Keratinocyte (primary cell): ENCODE measurements at regions not wholly inside any gene's neighbourhood (a gene's known extent, or its start where the extent isn't known, plus 50 kb on each side); places are given as distances from the start of the nearest gene placed in this dataset.

ENCODE experiments used
- DNase-seq: peaks from one replicate; pipeline ENCODE4 v3.0.0-alpha.2; 2011; ENCODE audit warnings: low read depth, missing footprints, low spot score
- FAIRE-seq: peaks from 2 replicates; lab custom pipeline; 2011; peaks lifted over from hg19 to GRCh38; lab: Jason Lieb, UNC
- H2AFZ ChIP-seq: 2 replicates; pipeline ENCODE4 v1.6.0; 2012; ENCODE audit warnings: low read length, control low read depth, inconsistent platforms; ENCODE audit not compliant: control insufficient read depth
- H3K27ac ChIP-seq: 2 replicates; pipeline ENCODE4 v1.5.1; 2011; ENCODE audit warnings: low read length; ENCODE audit not compliant: control insufficient read depth, insufficient read depth
- H3K27me3 ChIP-seq: 3 replicates; pipeline ENCODE4 v1.6.0; 2011; ENCODE audit warnings: low read length; ENCODE audit not compliant: control insufficient read depth, insufficient read depth; ENCODE audit errors: extremely low read depth
- H3K36me3 ChIP-seq, 2 experiments: 2 replicates in 1 of 2; 3 replicates in 1 of 2; pipeline ENCODE4 v1.5.1; 2011; ENCODE audit warnings: low read length in 2 of 2, mild to moderate bottlenecking in 1 of 2; ENCODE audit not compliant: control insufficient read depth in 2 of 2, insufficient read depth in 2 of 2; ENCODE audit errors: extremely low read depth in 1 of 2
- H3K4me1 ChIP-seq: 3 replicates; pipeline ENCODE4 v1.5.1; 2011; ENCODE audit warnings: low read length; ENCODE audit not compliant: control insufficient read depth, insufficient read depth; ENCODE audit errors: extremely low read depth
- H3K4me2 ChIP-seq: 3 replicates; pipeline ENCODE4 v1.6.0; 2011; ENCODE audit warnings: low read depth, low read length; ENCODE audit not compliant: control insufficient read depth, insufficient read depth; ENCODE audit errors: extremely low read depth
- H3K4me3 ChIP-seq, 3 experiments: fragments of 200-600 bp in 1 of 3; sonication (generic) in 1 of 3; 2 replicates in 2 of 3; 3 replicates in 1 of 3; pipeline ENCODE4 v1.5.1; 2011 to 2016; ENCODE audit warnings: low read length in 3 of 3, mild to moderate bottlenecking in 3 of 3, control low read depth in 2 of 3, inconsistent platforms in 1 of 3, low read depth in 1 of 3, mixed read lengths in 1 of 3, mixed run types in 1 of 3, moderate library complexity in 1 of 3; ENCODE audit not compliant: control insufficient read depth in 2 of 3, insufficient read depth in 2 of 3; ENCODE audit errors: extremely low read depth in 1 of 3
- H3K79me2 ChIP-seq: 2 replicates; pipeline ENCODE4 v1.6.0; 2012; ENCODE audit warnings: low read length; ENCODE audit not compliant: control insufficient read depth, insufficient read depth
- H3K9ac ChIP-seq: 3 replicates; pipeline ENCODE4 v1.6.0; 2011; ENCODE audit warnings: low read length; ENCODE audit not compliant: control insufficient read depth, insufficient read depth; ENCODE audit errors: extremely low read depth
- H3K9me1 ChIP-seq: 3 replicates; pipeline ENCODE4 v1.6.0; 2011; ENCODE audit warnings: low read length; ENCODE audit not compliant: control insufficient read depth, insufficient read depth; ENCODE audit errors: extremely low read depth
- H3K9me3 ChIP-seq: 2 replicates; pipeline ENCODE4 v1.5.1; 2012; ENCODE audit warnings: low read depth, low read length; ENCODE audit not compliant: control insufficient read depth
- H4K20me1 ChIP-seq: 3 replicates; pipeline ENCODE4 v1.6.0; 2011; ENCODE audit warnings: low read length; ENCODE audit not compliant: control insufficient read depth, insufficient read depth; ENCODE audit errors: extremely low read depth
- EZH2 ChIP-seq: IDR thresholded peaks from one replicate; pipeline ENCODE4 v1.6.1; 2012; ENCODE audit warnings: inconsistent platforms, mild to moderate bottlenecking, low read length, moderate library complexity
- dilution Hi-C: fragments of 300-500 bp; cut with MboI; formaldehyde crosslinking; loops from one replicate; pipeline ENCODE4 v1.7.0; 2020; ENCODE audit warnings: low sequenced_read_pairs; ENCODE audit not compliant: extremely low pct_ligation_motif_present
- TF ChIP-seq, protein P1 (sequence below), 3 experiments: IDR thresholded peaks in 1 of 3; conservative IDR thresholded peaks in 1 of 3; optimal IDR thresholded peaks in 1 of 3; 2 replicates in 2 of 3; 3 replicates in 1 of 3; pipeline versions ENCODE3 to v1.5.1; 2011; ENCODE audit warnings: low read length in 3 of 3, mild to moderate bottlenecking in 3 of 3, moderate library complexity in 2 of 3, control low read depth in 1 of 3, inconsistent platforms in 1 of 3; ENCODE audit not compliant: insufficient read depth in 2 of 3; ENCODE audit errors: extremely low read depth in 1 of 3

DNA sequence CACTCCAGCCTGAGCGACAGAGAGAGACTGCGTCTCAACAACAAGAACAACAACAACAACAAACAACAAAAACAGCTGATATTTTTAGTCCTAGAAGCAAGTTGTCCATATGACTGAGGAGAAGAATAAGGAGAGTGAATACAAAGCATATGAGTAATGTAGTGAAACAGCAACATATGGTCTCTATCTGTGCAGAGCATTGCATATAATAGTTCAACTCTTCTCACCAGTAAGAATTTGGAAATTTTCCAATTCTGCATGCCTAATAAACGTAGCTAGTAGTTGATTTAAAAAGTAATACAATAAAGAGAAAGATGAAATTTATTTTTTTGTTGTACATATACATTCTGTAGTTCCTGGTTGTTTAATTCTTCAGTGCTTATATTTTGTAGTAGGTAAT is 129.7 kb upstream of the FAM83B start:
- Histone ChIP-seq H3K36me3 (no peaks in the 10 kb centered on the region), H3K9ac (no peak overlapping the region), H4K20me1 (no peaks in the 10 kb centered on the region), H2AFZ (no peak overlapping the region), H3K9me3 (no peaks in the 10 kb centered on the region), H3K79me2 (no peaks in the 10 kb centered on the region), H3K4me1 (peaks cover 13% of the 10 kb centered on the region), H3K9me1 (no peaks in the 10 kb centered on the region), H3K4me2 (no peak overlapping the region), H3K27me3 (no peaks in the 10 kb centered on the region), H3K27ac (no peak overlapping the region), H3K4me3 (no peak overlapping the region)
- TF ChIP-seq, protein P1, sequence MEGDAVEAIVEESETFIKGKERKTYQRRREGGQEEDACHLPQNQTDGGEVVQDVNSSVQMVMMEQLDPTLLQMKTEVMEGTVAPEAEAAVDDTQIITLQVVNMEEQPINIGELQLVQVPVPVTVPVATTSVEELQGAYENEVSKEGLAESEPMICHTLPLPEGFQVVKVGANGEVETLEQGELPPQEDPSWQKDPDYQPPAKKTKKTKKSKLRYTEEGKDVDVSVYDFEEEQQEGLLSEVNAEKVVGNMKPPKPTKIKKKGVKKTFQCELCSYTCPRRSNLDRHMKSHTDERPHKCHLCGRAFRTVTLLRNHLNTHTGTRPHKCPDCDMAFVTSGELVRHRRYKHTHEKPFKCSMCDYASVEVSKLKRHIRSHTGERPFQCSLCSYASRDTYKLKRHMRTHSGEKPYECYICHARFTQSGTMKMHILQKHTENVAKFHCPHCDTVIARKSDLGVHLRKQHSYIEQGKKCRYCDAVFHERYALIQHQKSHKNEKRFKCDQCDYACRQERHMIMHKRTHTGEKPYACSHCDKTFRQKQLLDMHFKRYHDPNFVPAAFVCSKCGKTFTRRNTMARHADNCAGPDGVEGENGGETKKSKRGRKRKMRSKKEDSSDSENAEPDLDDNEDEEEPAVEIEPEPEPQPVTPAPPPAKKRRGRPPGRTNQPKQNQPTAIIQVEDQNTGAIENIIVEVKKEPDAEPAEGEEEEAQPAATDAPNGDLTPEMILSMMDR (optimal IDR thresholded peaks at IDR 0.05 in 1 of 3, IDR thresholded peaks at IDR 0.05 in 1 of 3, conservative IDR thresholded peaks at IDR 0.05 in 1 of 3; ENCODE audit: extremely low read depth in 1 of 3, insufficient read depth in 2 of 3, low read length in 3 of 3), result no peak
- TF ChIP-seq EZH2, result no peak
- FAIRE-seq (no peak), DNase-seq (no peak)
- dilution Hi-C loops, result no loop called here

DNA sequence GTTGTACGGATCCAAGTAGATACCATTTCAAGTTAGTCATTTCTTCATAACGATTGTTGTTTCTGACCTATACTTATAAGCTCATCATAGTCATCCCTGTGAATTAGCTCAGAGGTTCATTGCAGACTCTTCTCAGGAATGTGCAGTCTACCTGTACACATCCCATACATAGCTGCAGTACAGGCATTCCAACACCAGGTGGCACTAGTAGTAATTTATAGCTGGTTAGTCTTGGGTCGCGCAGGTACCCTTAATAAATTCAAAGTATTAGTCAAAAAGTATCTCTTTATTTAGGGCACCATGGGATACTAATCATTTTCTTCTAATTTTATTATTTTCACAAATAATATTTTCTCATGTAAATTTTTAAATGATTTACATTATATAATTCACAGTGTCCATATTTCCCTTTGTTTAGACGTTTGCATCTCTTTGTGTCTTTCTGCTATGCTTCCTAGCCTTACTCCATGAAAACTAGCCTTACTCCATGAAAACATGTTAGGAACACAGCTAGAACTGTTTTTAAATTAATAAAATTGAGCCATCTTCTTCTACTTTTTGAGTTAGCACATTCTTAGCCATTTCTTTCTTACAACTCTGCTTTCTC is 128.6 kb upstream of the FAM83B start:
- TF ChIP-seq EZH2, result no peak
- TF ChIP-seq, protein P1 (optimal IDR thresholded peaks at IDR 0.05 in 1 of 3, IDR thresholded peaks at IDR 0.05 in 1 of 3, conservative IDR thresholded peaks at IDR 0.05 in 1 of 3; ENCODE audit: extremely low read depth in 1 of 3, insufficient read depth in 2 of 3, low read length in 3 of 3), result peak; percentile 70 to 82 (median 79)
- dilution Hi-C loops, result no loop called here
- Histone ChIP-seq H3K4me1 (peaks cover 18% of the 10 kb centered on the region), H2AFZ (peak overlapping the region; percentile 69), H3K9ac (peak overlapping the region; percentile 18), H3K36me3 (no peaks in the 10 kb centered on the region), H3K9me1 (no peaks in the 10 kb centered on the region), H3K79me2 (no peaks in the 10 kb centered on the region), H3K27ac (peak overlapping the region; percentile 34), H3K4me3 (peak overlapping the region in 1 of 3 experiments; percentile 51), H3K9me3 (no peaks in the 10 kb centered on the region), H4K20me1 (no peaks in the 10 kb centered on the region), H3K4me2 (peak overlapping the region; percentile 75), H3K27me3 (no peaks in the 10 kb centered on the region)
- FAIRE-seq (peak; percentile 93), DNase-seq (peak; percentile 49)
